ENCODE measurements at regions not wholly inside any gene's neighbourhood (a gene's known extent, or its start where the extent isn't known, plus 50 kb on each side); places are given as distances from the start of the nearest gene placed in this dataset.

- DNase-seq (no peak), ATAC-seq (ENCODE audit: poor library complexity) (no peak)
- no peaks in the 10 kb centered on the region for H3K27me3 ChIP-seq (ENCODE audit: control insufficient read depth in 1 of 2, insufficient read depth in 2 of 2, low read length in 2 of 2)
- H3K4me1 ChIP-seq (ENCODE audit: insufficient read depth, low read length): no peaks in the 10 kb centered on the region
- intact Hi-C loops (cut with DNase I, micrococcal nuclease): no loop called here
- POLR2A ChIA-PET: no interaction called here
- no peak overlapping the region for H3K27ac ChIP-seq (ENCODE audit: low read depth in 1 of 2, low read length in 2 of 2)
- H3K36me3 ChIP-seq (ENCODE audit: insufficient read depth, low read length): no peaks in the 10 kb centered on the region
- Mint-ChIP-seq H3K9me3 (peaks cover 11% of the 10 kb centered on the region), H3K4me3 (no peak overlapping the region), H3K27me3 (no peaks in the 10 kb centered on the region), H3K4me1 (ENCODE audit: low read depth) (no peaks in the 10 kb centered on the region), H3K36me3 (ENCODE audit: low read depth) (no peaks in the 10 kb centered on the region), H3K27ac (no peak overlapping the region)
- no peak overlapping the region for H3K4me3 ChIP-seq (ENCODE audit: low read length)
- H3K9me3 ChIP-seq (ENCODE audit: control insufficient read depth in 1 of 2, insufficient read depth in 1 of 2, low read length in 2 of 2): peaks cover 8 to 10% of the 10 kb centered on the region in 2 experiments
- TF ChIP-seq, protein P1, sequence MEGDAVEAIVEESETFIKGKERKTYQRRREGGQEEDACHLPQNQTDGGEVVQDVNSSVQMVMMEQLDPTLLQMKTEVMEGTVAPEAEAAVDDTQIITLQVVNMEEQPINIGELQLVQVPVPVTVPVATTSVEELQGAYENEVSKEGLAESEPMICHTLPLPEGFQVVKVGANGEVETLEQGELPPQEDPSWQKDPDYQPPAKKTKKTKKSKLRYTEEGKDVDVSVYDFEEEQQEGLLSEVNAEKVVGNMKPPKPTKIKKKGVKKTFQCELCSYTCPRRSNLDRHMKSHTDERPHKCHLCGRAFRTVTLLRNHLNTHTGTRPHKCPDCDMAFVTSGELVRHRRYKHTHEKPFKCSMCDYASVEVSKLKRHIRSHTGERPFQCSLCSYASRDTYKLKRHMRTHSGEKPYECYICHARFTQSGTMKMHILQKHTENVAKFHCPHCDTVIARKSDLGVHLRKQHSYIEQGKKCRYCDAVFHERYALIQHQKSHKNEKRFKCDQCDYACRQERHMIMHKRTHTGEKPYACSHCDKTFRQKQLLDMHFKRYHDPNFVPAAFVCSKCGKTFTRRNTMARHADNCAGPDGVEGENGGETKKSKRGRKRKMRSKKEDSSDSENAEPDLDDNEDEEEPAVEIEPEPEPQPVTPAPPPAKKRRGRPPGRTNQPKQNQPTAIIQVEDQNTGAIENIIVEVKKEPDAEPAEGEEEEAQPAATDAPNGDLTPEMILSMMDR (IDR thresholded peaks at IDR 0.05): no peak
- CTCF ChIA-PET: no interaction called here
These were observed 1471.5 kb downstream of the DPP10 start for GRCh38 chr2:115913921-115914320.

- H3K27me3 ChIP-seq (ENCODE audit: control insufficient read depth in 1 of 2, insufficient read depth in 2 of 2, low read length in 2 of 2): no peaks in the 10 kb centered on the region
- peaks cover 23% of the 10 kb centered on the region for H3K9me3 Mint-ChIP-seq
- H3K36me3 Mint-ChIP-seq (ENCODE audit: low read depth): no peaks in the 10 kb centered on the region
- H3K9me3 ChIP-seq (ENCODE audit: control insufficient read depth in 1 of 2, insufficient read depth in 1 of 2, low read length in 2 of 2): peaks cover 0 to 5% of the 10 kb centered on the region in 2 experiments
- H3K27ac Mint-ChIP-seq: no peak overlapping the region
- ATAC-seq (ENCODE audit: poor library complexity) (no peak), DNase-seq (no peak)
- no peak overlapping the region for H3K27ac ChIP-seq (ENCODE audit: low read depth in 1 of 2, low read length in 2 of 2)
- TF ChIP-seq, protein P1 (IDR thresholded peaks at IDR 0.05): no peak
- H3K4me3 ChIP-seq (ENCODE audit: low read length): no peak overlapping the region
- no peaks in the 10 kb centered on the region for H3K36me3 ChIP-seq (ENCODE audit: insufficient read depth, low read length)
- CTCF ChIA-PET: no interaction called here
- POLR2A ChIA-PET: no interaction called here
- no peak overlapping the region for H3K4me3 Mint-ChIP-seq
- intact Hi-C loops (cut with DNase I, micrococcal nuclease): no loop called here
- H3K4me1 Mint-ChIP-seq (ENCODE audit: low read depth): no peaks in the 10 kb centered on the region
- H3K4me1 ChIP-seq (ENCODE audit: insufficient read depth, low read length): no peaks in the 10 kb centered on the region
- no peaks in the 10 kb centered on the region for H3K27me3 Mint-ChIP-seq
These were observed 1479.1 kb downstream of the DPP10 start for GRCh38 chr2:115921541-115921940.

DNA sequence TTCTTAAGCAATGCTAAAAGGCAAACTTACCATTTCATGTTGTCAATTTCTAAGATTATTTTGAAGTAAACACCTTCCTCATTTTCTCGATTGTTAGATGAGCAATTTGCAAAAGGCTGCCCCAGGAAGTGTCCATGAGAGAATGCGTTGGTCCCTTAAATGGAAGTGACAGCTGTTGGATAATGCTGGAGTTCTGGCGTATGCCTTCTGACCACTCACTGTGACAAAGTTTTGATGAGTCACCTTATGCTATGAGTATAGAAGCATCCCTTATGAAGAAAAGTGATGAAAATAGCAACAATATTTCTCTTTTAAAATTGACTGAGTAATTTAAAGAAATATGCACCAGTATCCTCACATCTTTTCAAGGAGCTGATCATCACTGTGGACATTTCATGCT is 1497.5 kb downstream of the DPP10 start:
- ChIA-PET CTCF (no interaction called here), POLR2A (no interaction called here)
- TF ChIP-seq, protein P1 (IDR thresholded peaks at IDR 0.05): no peak
- Histone ChIP-seq H3K27me3 (ENCODE audit: control insufficient read depth in 1 of 2, insufficient read depth in 2 of 2, low read length in 2 of 2) (no peaks in the 10 kb centered on the region), H3K4me1 (ENCODE audit: insufficient read depth, low read length) (no peaks in the 10 kb centered on the region), H3K36me3 (ENCODE audit: insufficient read depth, low read length) (no peaks in the 10 kb centered on the region), H3K9me3 (ENCODE audit: control insufficient read depth in 1 of 2, insufficient read depth in 1 of 2, low read length in 2 of 2) (no peaks in the 10 kb centered on the region), H3K27ac (ENCODE audit: low read depth in 1 of 2, low read length in 2 of 2) (no peak overlapping the region), H3K4me3 (ENCODE audit: low read length) (no peak overlapping the region)
- ATAC-seq (ENCODE audit: poor library complexity): no peak
- Mint-ChIP-seq H3K36me3 (ENCODE audit: low read depth) (no peaks in the 10 kb centered on the region), H3K9me3 (peaks cover 3% of the 10 kb centered on the region), H3K4me3 (no peak overlapping the region), H3K4me1 (ENCODE audit: low read depth) (no peaks in the 10 kb centered on the region), H3K27me3 (no peaks in the 10 kb centered on the region), H3K27ac (no peak overlapping the region)
- intact Hi-C loops (cut with DNase I, micrococcal nuclease): no loop called here
- no peak for DNase-seq
